ENCODE measurements at regions not wholly inside any gene's neighbourhood (a gene's known extent, or its start where the extent isn't known, plus 50 kb on each side); places are given as distances from the start of the nearest gene placed in this dataset.

GRCh38 chr2:8451273-8451672 lies 230.6 kb upstream of the ID2 start:
- H3K4me2 ChIP-seq (ENCODE audit: low read length) = no peak overlapping the region

GRCh38 chr2:8452296-8452695 lies 229.6 kb upstream of the ID2 start:
- Histone ChIP-seq H4K20me1 (ENCODE audit: insufficient read depth) (no peaks in the 10 kb centered on the region), H3K9me3 (ENCODE audit: low read length) (no peaks in the 10 kb centered on the region), H3K36me3 (ENCODE audit: insufficient read depth, low read length) (no peaks in the 10 kb centered on the region), H3K4me2 (ENCODE audit: low read length) (no peak overlapping the region), H3F3A (ENCODE audit: insufficient read depth, low read length, poor library complexity, severe bottlenecking) (no peaks in the 10 kb centered on the region), H2AFZ (ENCODE audit: low read depth, low read length) (no peak overlapping the region), H3K27me3 (ENCODE audit: insufficient read depth, low read depth, low read length) (no peaks in the 10 kb centered on the region), H3K4me3 (ENCODE audit: low read length) (no peak overlapping the region), H3K9ac (ENCODE audit: low read length) (no peak overlapping the region), H3K79me2 (replicated peaks; ENCODE audit: insufficient read depth, low read length) (no peaks in the 10 kb centered on the region), H3K27ac (ENCODE audit: low read length) (no peak overlapping the region), H3K9me2 (ENCODE audit: insufficient read depth, low read length) (no peaks in the 10 kb centered on the region)
- TF ChIP-seq RAD21 (conservative IDR thresholded peaks at IDR 0.05) (no peak), TAF1 (IDR thresholded peaks at IDR 0.05; ENCODE audit: low read depth) (no peak), EZH2 (IDR thresholded peaks at IDR 0.05; ENCODE audit: borderline replicate concordance, insufficient read depth, low read length, poor library complexity, severe bottlenecking) (no peak), REST (IDR thresholded peaks at IDR 0.05; ENCODE audit: borderline replicate concordance) (no peak), SMC3 (conservative IDR thresholded peaks at IDR 0.05; ENCODE audit: poor library complexity) (no peak), MXI1 (conservative IDR thresholded peaks at IDR 0.05; ENCODE audit: poor library complexity, severe bottlenecking) (no peak)

More at GRCh38 chr2:8451273-8451672, 230.6 kb upstream of the ID2 start:
- no peak for TF ChIP-seq MXI1 (conservative IDR thresholded peaks at IDR 0.05; ENCODE audit: poor library complexity, severe bottlenecking)
- no peak for TF ChIP-seq RAD21 (conservative IDR thresholded peaks at IDR 0.05)
- TF ChIP-seq REST (IDR thresholded peaks at IDR 0.05; ENCODE audit: borderline replicate concordance) = no peak
- TF ChIP-seq EZH2 (IDR thresholded peaks at IDR 0.05; ENCODE audit: borderline replicate concordance, insufficient read depth, low read length, poor library complexity, severe bottlenecking) = no peak
- TF ChIP-seq TAF1 (IDR thresholded peaks at IDR 0.05; ENCODE audit: low read depth) = no peak
- TF ChIP-seq SMC3 (conservative IDR thresholded peaks at IDR 0.05; ENCODE audit: poor library complexity) = no peak
- no peak for TF ChIP-seq CTCF (IDR thresholded peaks at IDR 0.05; ENCODE audit: poor library complexity, severe bottlenecking)
- TF ChIP-seq EP300 (conservative IDR thresholded peaks at IDR 0.05; ENCODE audit: poor library complexity, severe bottlenecking) = no peak
- no peak for TF ChIP-seq POLR2AphosphoS5 (IDR thresholded peaks at IDR 0.05)
- H3K9ac ChIP-seq (ENCODE audit: low read length) = no peak overlapping the region
- no peaks in the 10 kb centered on the region for H3F3A ChIP-seq (ENCODE audit: insufficient read depth, low read length, poor library complexity, severe bottlenecking)
- H3K9me2 ChIP-seq (ENCODE audit: insufficient read depth, low read length) = no peaks in the 10 kb centered on the region
- no peak overlapping the region for H2AFZ ChIP-seq (ENCODE audit: low read depth, low read length)
- H3K4me3 ChIP-seq (ENCODE audit: low read length) = no peak overlapping the region
- no peaks in the 10 kb centered on the region for H4K20me1 ChIP-seq (ENCODE audit: insufficient read depth)
- H3K36me3 ChIP-seq (ENCODE audit: insufficient read depth, low read length) = no peaks in the 10 kb centered on the region
- H3K27ac ChIP-seq (ENCODE audit: low read length) = no peak overlapping the region
- no peaks in the 10 kb centered on the region for H3K27me3 ChIP-seq (ENCODE audit: insufficient read depth, low read depth, low read length)
- H3K79me2 ChIP-seq (replicated peaks; ENCODE audit: insufficient read depth, low read length) = no peaks in the 10 kb centered on the region
- H3K9me3 ChIP-seq (ENCODE audit: low read length) = no peaks in the 10 kb centered on the region

Measured in neural cell (in vitro differentiated cells).